ENCODE measurements at regions not wholly inside any gene's neighbourhood (a gene's known extent, or its start where the extent isn't known, plus 50 kb on each side); places are given as distances from the start of the nearest gene placed in this dataset.

GRCh38 chr6:165890404-165890735 is 227.3 kb upstream of the PDE10A start:
- no peak overlapping the region for H3K4me3 ChIP-seq (ENCODE audit: low read depth, low read length)
- no peak for DNase-seq (ENCODE audit: low read depth)
- TF ChIP-seq CTCF (IDR thresholded peaks at IDR 0.05; ENCODE audit: insufficient read depth, low read depth, low read length): no peak

- peak; percentile 57 for DNase-seq (ENCODE audit: low read depth)
- H3K4me3 ChIP-seq (ENCODE audit: low read depth, low read length): no peak overlapping the region
- peak; percentile 70 for TF ChIP-seq CTCF (IDR thresholded peaks at IDR 0.05; ENCODE audit: insufficient read depth, low read depth, low read length)
Measured at GRCh38 chr6:165889636-165890403, 226.8 kb upstream of the PDE10A start.

- no peak for DNase-seq (ENCODE audit: low read depth)
- H3K4me3 ChIP-seq (ENCODE audit: low read depth, low read length): no peak overlapping the region
- no peak for TF ChIP-seq CTCF (IDR thresholded peaks at IDR 0.05; ENCODE audit: insufficient read depth, low read depth, low read length)
Measured at GRCh38 chr6:165886169-165886568, 223.1 kb upstream of the PDE10A start.

- TF ChIP-seq CTCF (IDR thresholded peaks at IDR 0.05; ENCODE audit: insufficient read depth, low read depth, low read length): peak; percentile 87
- H3K4me3 ChIP-seq (ENCODE audit: low read depth, low read length): no peak overlapping the region
- DNase-seq (ENCODE audit: low read depth): peak; percentile 73
Measured at GRCh38 chr6:165884813-165885765, 222.0 kb upstream of the PDE10A start.

GRCh38 chr6:165883851-165884640 is 221.0 kb upstream of the PDE10A start:
- TF ChIP-seq CTCF (IDR thresholded peaks at IDR 0.05; ENCODE audit: insufficient read depth, low read depth, low read length): no peak
- no peak overlapping the region for H3K4me3 ChIP-seq (ENCODE audit: low read depth, low read length)
- DNase-seq (ENCODE audit: low read depth): peak; percentile 37

GRCh38 chr6:165881806-165882205 is 218.8 kb upstream of the PDE10A start:
- DNase-seq (ENCODE audit: low read depth): no peak
- H3K4me3 ChIP-seq (ENCODE audit: low read depth, low read length): no peak overlapping the region
- no peak for TF ChIP-seq CTCF (IDR thresholded peaks at IDR 0.05; ENCODE audit: insufficient read depth, low read depth, low read length)

All from fibroblast of villous mesenchyme (primary cell).